AG08396 (cell line): ENCODE measurements at regions not wholly inside any gene's neighbourhood (a gene's known extent, or its start where the extent isn't known, plus 50 kb on each side); places are given as distances from the start of the nearest gene placed in this dataset.

Experiments
- DNase-seq: peaks from one replicate; pipeline ENCODE4 v3.0.0; 2012; ENCODE audit warnings: low spot score, mixed read lengths

DNA sequence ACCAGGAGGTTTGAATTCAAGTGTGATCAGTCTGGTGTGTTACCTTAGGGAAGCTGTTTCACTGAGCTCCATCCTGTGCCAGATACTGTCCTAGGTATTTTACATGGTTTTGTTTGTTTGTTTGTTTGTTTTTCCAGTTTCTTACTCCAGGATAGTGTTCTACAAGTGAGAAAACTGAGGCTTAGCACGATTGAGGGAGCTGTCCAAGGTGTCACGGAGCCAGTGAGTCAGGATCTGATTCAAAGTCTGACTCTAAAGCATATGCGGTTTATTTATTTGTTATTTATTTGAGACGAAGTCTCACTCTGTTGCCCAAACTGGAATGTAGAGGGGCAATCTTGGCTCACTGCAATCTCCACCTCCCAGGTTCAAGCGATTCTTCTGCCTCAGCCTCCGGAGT lies 79.7 kb upstream of the GNG2 start:
- peak; percentile 23 for DNase-seq

DNA sequence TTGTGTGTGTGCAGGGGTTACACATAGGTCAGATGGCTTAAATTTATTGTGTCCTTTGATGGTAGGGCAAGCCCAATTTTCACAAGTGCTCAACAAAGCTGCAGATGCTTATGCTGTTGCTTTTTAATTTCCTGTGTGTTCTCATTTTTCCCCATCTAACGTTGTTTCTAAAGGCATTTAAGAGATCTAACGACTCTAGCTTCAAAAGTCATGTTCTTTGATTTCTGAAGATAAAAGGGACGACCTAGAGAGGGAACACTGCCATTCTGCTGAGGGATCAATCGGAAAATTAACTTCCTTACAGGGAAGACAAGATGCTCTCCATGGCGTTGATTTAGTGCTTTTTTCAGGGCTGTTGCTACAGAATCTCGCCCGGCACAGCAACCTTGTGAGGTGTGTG lies 79.0 kb upstream of the GNG2 start:
- DNase-seq: no peak

DNA sequence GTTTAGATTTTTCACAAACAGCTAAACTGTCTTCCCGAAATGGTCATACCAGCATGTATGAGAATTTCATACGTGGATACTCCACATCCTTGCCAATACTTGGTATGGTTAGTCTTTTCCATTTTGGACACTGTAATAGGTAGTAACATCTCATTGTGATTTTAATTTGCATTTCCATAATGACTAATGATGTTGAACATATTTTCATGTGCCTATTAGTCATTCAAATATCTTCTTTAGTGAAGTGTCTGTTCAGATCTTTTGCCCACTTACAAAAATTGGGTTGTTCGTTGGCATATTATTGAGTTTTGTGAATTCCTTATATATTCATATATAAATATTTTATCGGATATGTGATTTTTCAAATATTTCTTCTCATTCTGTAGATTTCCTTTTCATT lies 78.0 kb upstream of the GNG2 start:
- no peak for DNase-seq

DNA sequence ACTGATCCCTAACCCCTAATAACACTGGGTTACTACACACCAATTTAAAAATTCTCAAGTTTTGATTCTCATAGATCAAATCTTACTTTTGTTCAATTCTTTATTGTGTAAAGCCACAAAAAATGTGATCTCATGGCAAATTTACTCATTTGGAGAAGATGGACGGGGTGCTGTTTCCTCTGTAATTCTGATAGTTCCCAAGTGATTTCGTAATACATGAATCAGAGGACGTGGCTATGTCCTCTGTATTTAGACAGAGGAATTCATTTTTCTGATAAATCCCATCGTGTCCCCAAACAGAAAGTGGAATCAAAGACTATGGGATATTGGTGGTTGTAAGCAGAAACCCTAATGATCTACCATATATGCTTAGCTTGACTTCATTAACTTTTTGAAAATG lies 76.6 kb upstream of the GNG2 start:
- DNase-seq: peak; percentile 60

DNA sequence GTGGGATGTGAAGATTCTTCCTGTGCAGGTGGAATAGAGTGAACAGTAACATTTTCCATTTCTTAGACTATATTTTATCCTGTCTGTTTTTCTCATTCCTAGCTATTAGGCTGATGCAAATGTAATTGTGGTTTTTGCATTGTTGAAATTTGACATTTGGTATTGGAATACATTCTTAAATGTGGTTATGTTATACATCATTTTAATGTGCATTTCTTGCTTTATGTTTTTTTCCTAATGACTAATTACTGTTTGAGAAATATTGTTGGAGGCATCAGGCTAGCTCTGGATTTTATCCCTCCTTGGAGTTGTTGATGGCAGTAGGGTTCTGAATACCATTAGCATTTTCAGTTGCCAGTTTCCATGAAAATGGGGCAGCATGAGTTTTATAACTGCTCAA lies 75.9 kb upstream of the GNG2 start:
- no peak for DNase-seq

DNA sequence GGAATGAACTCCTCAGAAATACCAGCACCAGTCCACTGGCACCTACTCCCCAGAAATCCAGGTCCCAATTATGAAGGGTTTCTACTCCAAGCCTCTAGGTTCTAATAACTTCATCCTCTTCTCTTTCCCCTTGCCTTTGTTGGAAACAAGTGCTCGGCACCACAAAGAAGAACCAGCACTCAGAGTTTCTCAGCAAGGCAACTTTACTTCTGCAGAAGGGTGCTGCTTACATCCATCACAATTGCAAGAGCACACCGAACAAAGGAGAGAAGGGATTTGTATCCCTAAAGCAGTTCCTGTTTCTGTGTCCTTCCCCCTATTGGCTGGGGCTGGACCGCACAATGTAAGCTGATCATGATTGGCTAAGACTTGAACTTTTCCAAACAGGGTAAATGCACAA lies 74.2 kb upstream of the GNG2 start:
- no peak for DNase-seq

DNA sequence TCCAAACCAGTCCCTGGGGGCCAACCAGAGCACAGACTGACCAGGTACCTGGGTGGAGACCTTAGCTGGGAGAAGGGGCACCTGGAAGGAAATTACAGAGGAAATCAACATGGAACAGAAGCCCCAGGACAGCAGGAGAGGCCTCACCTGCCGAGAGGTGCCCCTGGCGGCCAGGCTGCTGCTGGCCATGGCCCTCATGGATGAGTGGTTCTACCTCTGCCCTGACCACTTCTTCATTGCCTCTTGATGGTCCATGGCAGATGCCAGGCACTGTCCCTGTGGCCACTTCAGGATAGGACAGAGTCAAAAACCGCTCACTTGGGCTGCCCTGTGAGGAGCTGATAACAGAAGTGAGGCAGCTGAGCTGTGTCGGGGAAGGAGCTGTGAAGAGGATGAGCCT lies 73.1 kb upstream of the GNG2 start:
- no peak for DNase-seq

DNA sequence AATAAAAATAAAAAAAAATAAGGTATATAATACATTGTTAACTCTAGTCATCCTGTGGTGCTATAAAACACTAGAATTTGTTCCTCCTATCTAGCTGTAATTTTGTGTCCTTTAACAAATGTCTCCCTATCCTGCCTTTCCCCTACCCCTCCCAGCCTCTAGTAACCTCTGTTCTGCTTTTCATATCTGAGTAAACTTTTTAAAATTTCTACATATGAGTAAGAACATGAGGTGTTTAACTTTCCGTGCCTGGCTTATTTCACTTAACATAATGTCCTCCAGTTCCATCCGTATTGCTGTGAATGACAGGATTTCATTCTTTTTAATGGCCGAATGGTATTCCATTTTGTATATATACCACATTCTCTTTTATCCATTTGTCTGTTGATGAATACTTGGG lies 71.3 kb upstream of the GNG2 start:
- no peak for DNase-seq

DNA sequence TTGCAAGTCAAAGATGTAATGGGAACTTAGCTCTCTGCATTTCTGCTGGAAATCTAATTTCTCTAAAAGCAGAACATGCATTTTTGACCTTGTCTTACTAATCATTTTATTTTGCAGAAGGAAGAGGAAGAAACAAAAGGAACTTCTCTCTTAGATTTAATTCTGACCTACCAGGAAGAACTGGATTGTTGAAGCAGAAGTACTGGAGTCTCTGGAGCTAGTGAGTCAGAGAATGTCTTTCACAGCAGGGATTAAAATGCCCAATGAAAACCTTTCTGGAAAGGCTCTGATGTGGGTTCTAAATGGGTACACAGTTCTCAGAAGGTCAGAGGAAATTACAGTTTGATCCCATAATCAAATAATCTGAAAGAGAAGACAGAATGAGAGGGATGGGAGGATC lies 70.8 kb upstream of the GNG2 start:
- DNase-seq: no peak

DNA sequence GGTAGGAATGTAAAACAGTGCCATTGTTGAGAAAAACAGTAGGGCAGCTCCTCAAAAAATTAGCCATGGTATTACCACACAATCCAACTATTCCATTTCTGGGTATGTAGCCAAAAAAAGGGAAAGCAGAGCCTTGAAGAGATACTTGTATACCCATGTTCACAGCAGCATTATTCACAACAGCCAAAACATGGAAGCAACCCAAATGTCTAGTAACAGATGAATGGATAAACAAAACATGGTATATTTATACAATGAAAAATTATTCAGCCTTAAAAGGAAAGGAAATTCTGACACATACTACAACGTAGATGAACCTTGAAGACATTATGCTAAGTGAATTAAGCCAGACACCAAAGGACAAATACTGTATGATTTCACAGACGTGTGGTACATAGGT lies 67.6 kb upstream of the GNG2 start:
- DNase-seq: no peak

DNA sequence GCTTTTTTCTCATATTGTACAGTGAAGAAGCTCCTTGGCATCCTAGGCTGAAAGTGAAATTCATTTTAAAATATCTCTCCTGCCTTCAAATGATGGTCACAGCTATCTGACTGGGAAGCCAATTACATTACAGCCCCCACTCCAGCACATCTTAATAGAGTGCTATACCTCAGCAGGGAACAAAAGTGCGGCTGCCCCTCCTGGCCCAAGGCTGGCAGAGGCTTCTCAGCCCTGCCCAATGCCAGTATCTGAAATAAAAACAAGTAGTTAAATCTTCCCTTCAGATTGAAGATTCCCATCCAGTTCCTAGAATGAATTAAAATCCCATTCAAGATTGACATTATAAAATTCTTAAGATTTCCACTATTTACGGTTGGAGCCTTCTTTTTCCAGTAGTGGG lies 54.9 kb upstream of the GNG2 start:
- no peak for DNase-seq

DNA sequence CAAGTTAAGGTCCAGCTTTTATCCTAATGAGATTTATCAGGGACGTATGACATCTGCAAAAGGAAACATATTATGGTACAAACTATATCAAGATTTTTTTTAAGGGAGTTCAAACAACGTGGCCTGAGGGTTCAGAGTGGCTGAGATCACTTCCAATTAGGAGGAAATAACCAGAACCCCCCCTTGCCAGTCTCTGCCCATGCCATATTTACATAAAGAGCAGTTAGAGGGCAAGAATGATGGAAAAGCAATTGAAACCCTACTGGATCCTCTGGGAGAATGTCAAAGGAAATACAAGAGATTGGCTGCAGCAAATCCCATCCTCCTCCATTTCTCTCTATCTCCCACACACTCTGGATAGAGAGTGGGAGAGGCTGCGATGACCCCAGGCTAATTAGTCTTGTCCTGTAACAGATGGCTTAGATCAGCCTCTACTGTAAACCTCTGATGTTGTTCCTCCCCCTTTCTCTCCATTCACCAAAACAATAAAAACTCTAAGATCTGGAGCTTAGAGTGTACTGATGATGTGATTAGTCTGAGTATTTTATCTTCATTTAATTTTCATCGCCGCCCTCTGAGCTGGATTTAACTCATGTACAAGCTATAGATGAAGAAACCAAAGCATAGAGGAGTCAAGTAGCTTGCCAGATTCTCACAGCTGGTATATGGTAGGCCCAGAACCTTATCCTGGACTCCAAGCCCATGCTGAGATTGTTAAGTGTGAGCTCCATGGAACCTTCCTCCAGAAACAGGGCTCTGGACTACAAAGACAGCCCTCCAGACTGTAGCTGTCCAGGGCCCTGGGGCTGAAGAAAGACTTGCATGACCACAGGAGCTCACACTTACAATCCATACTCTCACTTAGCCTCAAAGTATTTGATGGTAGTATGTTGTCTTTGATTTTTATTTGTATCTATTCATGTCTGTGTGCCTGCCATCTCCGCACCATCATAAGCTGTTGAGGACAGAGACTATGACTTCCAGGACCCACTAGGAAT lies 54.1 kb upstream of the GNG2 start:
- no peak for DNase-seq

DNA sequence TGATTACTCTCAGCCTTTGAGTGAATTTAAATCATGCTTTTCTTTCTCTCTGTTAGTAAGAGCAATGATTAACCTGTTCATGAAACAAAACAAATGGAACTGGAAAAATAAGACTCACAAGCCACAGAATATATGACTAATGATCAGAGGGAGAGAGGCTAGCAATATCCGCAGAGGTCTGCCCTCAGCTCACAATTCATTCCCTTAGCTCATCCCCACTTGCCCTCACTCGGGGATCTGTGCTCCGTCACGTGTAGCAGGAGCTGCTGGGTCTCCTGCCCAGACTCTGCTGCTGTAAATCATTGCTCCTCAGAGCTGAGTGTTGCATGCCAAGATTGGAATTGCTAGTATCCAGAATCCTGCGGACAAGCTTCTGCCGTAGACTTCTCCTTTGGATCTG lies 53.1 kb upstream of the GNG2 start:
- peak; percentile 47 for DNase-seq
